ENCODE measurements at regions not wholly inside any gene's neighbourhood (a gene's known extent, or its start where the extent isn't known, plus 50 kb on each side); places are given as distances from the start of the nearest gene placed in this dataset.
"Not testable (repeated sequence)": the region's sequence is repeated elsewhere in the genome, so short reads cannot be mapped to it uniquely, and the experiment has no call there.

- DNase-seq (ENCODE audit: low spot score): not testable (repeated sequence)
Observed at GRCh38 chr11:135011313-135011712, 599.3 kb upstream of the B3GAT1 start.

GRCh38 chr11:135009125-135009524, 597.1 kb upstream of the B3GAT1 start:
- DNase-seq (ENCODE audit: low spot score): no peak

DNA sequence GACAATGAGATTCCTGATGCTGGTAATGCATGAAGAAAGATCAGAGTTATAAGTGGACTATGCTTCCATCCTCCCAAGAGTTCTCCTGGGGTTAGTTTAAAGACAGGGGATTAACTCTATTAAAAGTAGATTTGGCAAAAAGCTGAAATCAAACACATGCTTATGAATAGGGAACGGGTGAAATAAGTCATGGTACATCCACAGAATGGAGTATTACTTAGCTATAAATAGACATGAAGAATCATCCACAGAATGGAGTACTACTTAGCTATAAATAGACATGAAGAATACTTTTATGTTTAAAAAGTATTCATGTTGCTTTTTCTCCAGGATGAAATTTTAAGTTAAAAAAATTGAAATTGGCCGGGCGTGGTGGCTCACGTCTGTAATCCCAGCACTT, 596.4 kb upstream of the B3GAT1 start:
- no peak for DNase-seq (ENCODE audit: low spot score)

GRCh38 chr11:135008001-135008405, 596.0 kb upstream of the B3GAT1 start:
- no peak for DNase-seq (ENCODE audit: low spot score)

- no peak for DNase-seq (ENCODE audit: low spot score)
Observed at GRCh38 chr11:135006800-135007199, 594.8 kb upstream of the B3GAT1 start.

- DNase-seq (ENCODE audit: low spot score): no peak
Observed at GRCh38 chr11:135004495-135004894, 592.5 kb upstream of the B3GAT1 start.

- no peak for DNase-seq (ENCODE audit: low spot score)
Observed at GRCh38 chr11:135002236-135002635, 590.2 kb upstream of the B3GAT1 start.

- no peak for DNase-seq (ENCODE audit: low spot score)
Observed at GRCh38 chr11:135001581-135001980, 589.5 kb upstream of the B3GAT1 start.

- DNase-seq (ENCODE audit: low spot score): not testable (repeated sequence)
Observed at GRCh38 chr11:135001065-135001464, 589.0 kb upstream of the B3GAT1 start.

GRCh38 chr11:134999590-134999989, 587.5 kb upstream of the B3GAT1 start:
- peak; percentile 21 for DNase-seq (ENCODE audit: low spot score)

DNA sequence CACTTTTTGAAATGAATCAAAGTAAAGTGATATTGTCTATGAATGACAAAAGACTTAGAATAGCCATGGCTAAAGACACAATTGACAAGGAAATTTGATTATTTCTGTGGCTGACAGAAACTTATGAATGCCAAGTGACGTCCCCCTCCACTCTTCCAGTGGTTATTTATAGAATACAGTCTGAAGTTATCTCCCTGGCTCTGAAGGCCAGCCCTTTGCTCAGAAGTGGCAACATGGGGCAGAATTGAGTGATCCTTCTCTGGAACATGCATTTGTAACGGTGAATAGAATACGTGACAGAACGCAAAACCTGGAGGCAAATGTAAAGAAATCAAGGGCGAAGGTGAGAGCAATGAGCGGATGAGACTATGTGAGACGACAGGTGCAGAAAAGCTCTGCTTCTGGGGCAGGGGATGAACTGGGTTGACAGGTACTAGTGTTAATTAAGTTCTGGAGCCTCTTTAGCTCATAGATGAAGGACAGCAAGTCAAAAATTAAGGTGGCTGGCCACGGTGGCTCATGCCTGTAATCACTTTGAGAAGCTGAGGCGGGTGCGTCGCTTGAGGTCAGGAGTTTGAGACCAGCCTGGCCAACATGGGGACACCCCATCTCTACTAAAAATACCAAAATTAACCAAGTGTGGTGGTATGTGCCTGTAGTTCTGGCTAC, 585.7 kb upstream of the B3GAT1 start:
- DNase-seq (ENCODE audit: low spot score): no peak

GRCh38 chr11:134995741-134996140, 583.7 kb upstream of the B3GAT1 start:
- no peak for DNase-seq (ENCODE audit: low spot score)

DNA sequence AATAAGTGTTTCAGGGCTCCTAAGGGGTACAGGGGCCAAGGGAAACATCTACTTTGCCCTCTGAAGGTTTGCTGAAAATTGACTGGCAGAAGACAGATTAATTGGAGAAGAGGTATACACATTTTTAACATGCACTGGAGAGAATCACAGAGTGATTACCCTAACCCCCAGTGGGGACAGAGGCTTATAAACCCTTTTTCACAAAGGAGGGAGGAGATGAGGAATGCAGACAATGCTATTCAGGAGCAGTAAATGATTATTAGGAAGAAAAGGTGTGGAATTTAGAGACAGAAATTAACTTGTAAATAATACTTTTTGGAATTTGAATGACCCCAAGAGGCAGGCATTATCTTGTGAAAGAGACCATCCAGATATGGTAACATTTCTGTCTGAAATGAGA, 582.4 kb upstream of the B3GAT1 start:
- DNase-seq (ENCODE audit: low spot score): no peak

DNA sequence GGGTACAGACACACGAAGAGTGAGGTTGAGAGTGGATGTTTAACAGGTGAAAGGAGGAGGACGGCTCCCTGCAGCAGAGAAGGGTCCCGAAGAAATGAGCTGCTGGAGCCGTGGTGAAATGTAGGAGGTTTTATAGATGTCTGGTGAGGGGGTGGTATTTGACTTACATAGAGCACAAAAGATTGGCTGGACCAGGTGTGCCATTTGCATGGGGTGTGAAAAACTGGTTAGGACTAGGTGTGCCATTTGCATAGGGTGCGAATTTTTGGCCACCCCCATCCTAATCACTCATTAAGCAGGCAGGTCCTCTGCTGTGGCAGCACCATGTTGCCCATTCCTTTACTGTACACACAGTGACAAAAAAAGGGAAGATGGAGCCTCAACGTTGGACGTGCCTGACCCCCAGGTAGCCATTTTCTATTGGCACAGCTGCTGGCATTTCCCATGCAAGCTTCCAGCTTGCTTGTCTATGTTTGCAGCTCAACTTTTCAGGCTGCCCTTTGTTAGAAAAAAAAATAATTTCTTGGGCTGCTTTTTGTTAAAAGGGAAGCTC, 581.7 kb upstream of the B3GAT1 start:
- no peak for DNase-seq (ENCODE audit: low spot score)

DNA sequence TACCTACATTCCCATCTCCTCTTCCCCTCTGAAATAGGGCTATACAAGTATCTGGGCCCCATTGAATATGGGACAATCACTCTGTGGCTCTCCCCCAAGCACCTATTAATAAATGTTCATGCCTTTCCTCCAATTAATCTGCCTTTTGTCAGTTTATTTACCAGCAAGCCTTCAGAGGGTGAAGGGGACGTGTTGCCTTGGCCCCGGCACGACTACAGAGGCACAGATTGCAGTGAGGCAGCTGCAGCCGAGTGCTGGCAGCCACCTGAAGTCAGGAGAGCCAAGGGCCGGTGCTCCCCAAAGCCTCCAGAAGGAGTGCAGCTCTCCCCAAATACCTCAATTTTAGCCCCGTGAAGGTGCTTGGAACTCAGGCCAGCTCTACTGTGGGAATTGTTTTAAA, 580.9 kb upstream of the B3GAT1 start:
- DNase-seq (ENCODE audit: low spot score): no peak

DNA sequence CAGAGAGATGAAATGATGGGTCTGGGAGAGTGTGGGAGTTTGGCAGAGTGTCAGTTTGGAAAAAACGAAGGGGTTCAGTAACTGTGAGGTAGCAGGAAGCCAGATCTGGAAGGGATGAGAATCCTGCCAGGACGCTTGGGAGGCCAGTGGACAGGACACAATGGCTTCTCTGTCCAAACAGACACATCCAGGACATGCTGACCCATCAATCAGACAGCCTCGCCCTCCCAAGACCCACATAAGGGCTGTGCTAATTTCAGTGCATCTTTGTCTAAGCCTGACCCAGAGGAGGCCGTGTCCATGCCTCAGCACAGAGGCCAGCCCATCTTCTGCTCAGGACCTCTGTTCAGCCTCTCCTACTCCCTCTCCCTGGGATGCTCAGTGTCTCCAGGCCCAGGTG, 576.5 kb upstream of the B3GAT1 start:
- DNase-seq (ENCODE audit: low spot score): no peak

GRCh38 chr11:134987822-134988221, 575.8 kb upstream of the B3GAT1 start:
- no peak for DNase-seq (ENCODE audit: low spot score)

DNA sequence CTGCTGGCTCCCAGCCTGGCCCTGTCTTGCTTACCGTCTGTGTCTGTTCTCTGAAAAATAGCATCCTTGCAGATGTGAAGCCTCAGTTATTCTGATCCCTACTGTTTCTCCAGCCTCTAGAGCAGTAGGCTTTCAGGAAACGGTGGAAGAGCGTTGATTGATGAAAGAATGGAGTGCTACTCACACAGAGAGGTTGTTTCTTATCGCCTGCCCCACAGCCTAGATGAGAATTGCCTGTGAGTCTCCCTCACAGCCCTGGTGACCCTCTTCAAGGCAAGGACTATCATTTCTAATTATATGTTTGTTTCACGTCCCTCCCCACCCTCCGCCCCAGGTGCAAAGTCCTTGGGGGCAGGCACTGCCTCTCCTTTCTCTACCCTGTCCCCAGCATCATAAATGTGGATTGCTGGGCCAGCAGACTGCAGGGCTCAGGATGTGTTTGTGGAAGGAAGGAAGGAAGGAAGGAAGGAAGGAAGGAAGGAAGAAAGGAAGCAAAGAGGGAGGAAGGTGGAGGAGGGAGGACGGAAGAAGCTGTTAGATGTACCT, 575.3 kb upstream of the B3GAT1 start:
- DNase-seq (ENCODE audit: low spot score): no peak

DNA sequence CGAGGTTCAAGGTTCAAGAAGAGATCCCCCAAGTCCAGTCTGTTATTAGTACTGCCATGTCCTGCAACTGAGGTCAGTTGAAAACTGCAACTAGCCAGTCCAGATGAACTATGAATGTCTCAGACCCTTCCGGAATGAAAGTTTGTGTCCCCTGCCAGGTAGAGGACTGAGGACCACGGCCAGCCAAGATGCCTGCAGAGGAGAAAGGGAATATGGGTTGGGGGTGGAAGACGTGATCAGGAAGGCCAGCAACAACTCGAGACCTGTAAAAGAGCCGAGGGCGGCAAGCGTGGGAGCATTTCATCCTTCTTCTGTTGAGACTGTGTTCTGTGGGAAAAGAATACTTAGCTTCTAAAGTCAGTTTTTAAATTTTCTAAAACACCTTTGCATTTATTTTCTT, 572.4 kb upstream of the B3GAT1 start:
- no peak for DNase-seq (ENCODE audit: low spot score)

DNA sequence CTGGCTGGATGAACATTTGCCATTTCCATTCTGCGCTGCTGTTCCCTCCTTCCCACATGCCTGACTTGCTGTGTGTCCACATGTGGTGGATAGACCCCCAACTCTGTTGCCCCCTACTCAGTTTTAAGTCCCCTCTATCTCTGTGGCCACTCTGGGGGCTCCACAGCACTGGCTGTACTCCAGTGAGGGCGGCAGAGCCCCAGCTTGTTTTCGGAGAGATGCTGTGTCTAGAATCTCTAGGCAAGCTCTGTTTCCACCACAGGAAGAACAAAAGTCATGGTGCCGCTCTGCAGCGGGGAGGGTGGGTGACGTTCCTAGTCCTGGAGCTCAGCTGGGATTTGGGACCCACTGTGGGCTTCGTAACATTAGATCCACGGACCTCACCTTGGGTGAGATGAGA, 570.4 kb upstream of the B3GAT1 start:
- DNase-seq (ENCODE audit: low spot score): not testable (repeated sequence)

- DNase-seq (ENCODE audit: low spot score): no peak
Observed at GRCh38 chr11:134981835-134982234, 569.8 kb upstream of the B3GAT1 start.

GRCh38 chr11:134980819-134981710, 569.0 kb upstream of the B3GAT1 start:
- no peak for DNase-seq (ENCODE audit: low spot score)

- DNase-seq (ENCODE audit: low spot score): not testable (repeated sequence)
Observed at GRCh38 chr11:134979089-134979457, 567.0 kb upstream of the B3GAT1 start.

Measured in iPS-NIHi11 (cell line).